PC-9 (cell line): ENCODE measurements at regions not wholly inside any gene's neighbourhood (a gene's known extent, or its start where the extent isn't known, plus 50 kb on each side); places are given as distances from the start of the nearest gene placed in this dataset.

Source experiments
- EZH2 ChIP-seq: fragments of 200-600 bp; sonication (generic); IDR thresholded peaks from 2 replicates; pipeline ENCODE4 v1.8.0; 2017; ENCODE audit warnings: antibody characterized with exemption, low read depth
- TF ChIP-seq, protein P1 (sequence below): fragments of 200-600 bp; sonication (generic); conservative IDR thresholded peaks from 2 replicates; pipeline ENCODE4 v1.6.1; 2017; ENCODE audit warnings: mixed run types, antibody characterized with exemption, mild to moderate bottlenecking, moderate library complexity

DNA sequence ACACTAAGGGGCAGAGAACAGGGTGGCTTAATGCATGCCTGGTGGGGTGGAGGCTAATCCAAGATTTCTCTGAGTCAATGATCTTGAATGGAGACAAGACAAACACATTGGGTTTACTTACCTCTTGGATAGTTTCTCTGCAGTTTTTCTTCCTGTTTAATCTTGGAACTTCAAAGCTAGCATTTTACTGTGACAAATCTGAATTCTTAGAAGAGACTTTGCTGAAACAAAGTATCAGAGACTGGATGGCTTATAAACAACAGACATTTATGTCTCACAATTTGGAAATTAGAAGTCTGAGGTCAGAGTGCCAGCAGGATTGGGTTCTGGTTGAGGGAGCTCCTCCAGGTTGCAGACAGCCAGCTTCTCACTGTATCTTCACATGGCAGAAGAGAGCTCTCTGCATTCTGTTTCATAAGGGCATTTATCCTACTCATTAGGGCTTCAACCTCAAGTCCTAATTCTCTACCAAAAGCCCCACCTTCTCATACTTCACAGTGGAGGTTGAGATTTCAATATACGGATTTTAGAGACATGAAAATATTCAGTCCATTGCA is 921.8 kb downstream of the VRK1 start:
- TF ChIP-seq, protein P1, sequence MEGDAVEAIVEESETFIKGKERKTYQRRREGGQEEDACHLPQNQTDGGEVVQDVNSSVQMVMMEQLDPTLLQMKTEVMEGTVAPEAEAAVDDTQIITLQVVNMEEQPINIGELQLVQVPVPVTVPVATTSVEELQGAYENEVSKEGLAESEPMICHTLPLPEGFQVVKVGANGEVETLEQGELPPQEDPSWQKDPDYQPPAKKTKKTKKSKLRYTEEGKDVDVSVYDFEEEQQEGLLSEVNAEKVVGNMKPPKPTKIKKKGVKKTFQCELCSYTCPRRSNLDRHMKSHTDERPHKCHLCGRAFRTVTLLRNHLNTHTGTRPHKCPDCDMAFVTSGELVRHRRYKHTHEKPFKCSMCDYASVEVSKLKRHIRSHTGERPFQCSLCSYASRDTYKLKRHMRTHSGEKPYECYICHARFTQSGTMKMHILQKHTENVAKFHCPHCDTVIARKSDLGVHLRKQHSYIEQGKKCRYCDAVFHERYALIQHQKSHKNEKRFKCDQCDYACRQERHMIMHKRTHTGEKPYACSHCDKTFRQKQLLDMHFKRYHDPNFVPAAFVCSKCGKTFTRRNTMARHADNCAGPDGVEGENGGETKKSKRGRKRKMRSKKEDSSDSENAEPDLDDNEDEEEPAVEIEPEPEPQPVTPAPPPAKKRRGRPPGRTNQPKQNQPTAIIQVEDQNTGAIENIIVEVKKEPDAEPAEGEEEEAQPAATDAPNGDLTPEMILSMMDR: no peak
- no peak for TF ChIP-seq EZH2
